ENCODE measurements at regions not wholly inside any gene's neighbourhood (a gene's known extent, or its start where the extent isn't known, plus 50 kb on each side); places are given as distances from the start of the nearest gene placed in this dataset.

GRCh38 chr14:81772381-81772780 is 238.7 kb upstream of the SEL1L start:
- TF ChIP-seq FOXP2 (optimal IDR thresholded peaks at IDR 0.05; ENCODE audit: borderline replicate concordance, extremely low read depth, extremely low read length, insufficient read depth), result no peak
- TF ChIP-seq TAF1 (IDR thresholded peaks at IDR 0.05; ENCODE audit: borderline replicate concordance, insufficient read depth, low read length), result no peak
- TF ChIP-seq SIN3A (IDR thresholded peaks at IDR 0.05; ENCODE audit: borderline replicate concordance, insufficient read depth, low read length), result no peak
- no peak for TF ChIP-seq POLR2AphosphoS5 (IDR thresholded peaks at IDR 0.05; ENCODE audit: low read depth, low read length)
- TF ChIP-seq REST (IDR thresholded peaks at IDR 0.05; ENCODE audit: insufficient read depth in 1 of 2, low read depth in 2 of 2, low read length in 2 of 2), result no peak

- TF ChIP-seq SIN3A (IDR thresholded peaks at IDR 0.05; ENCODE audit: borderline replicate concordance, insufficient read depth, low read length) (no peak), FOXP2 (optimal IDR thresholded peaks at IDR 0.05; ENCODE audit: borderline replicate concordance, extremely low read depth, extremely low read length, insufficient read depth) (no peak), TAF1 (IDR thresholded peaks at IDR 0.05; ENCODE audit: borderline replicate concordance, insufficient read depth, low read length) (no peak), REST (IDR thresholded peaks at IDR 0.05; ENCODE audit: insufficient read depth in 1 of 2, low read depth in 2 of 2, low read length in 2 of 2) (no peak), POLR2AphosphoS5 (IDR thresholded peaks at IDR 0.05; ENCODE audit: low read depth, low read length) (no peak)
Observed at GRCh38 chr14:81776531-81776930, 242.9 kb upstream of the SEL1L start.

- TF ChIP-seq POLR2AphosphoS5 (IDR thresholded peaks at IDR 0.05; ENCODE audit: low read depth, low read length) (no peak), REST (IDR thresholded peaks at IDR 0.05; ENCODE audit: insufficient read depth in 1 of 2, low read depth in 2 of 2, low read length in 2 of 2) (no peak), TAF1 (IDR thresholded peaks at IDR 0.05; ENCODE audit: borderline replicate concordance, insufficient read depth, low read length) (no peak), SIN3A (IDR thresholded peaks at IDR 0.05; ENCODE audit: borderline replicate concordance, insufficient read depth, low read length) (no peak)
Observed at GRCh38 chr14:81784084-81784483, 250.4 kb upstream of the SEL1L start.

GRCh38 chr14:81797315-81797714 is 263.7 kb upstream of the SEL1L start:
- TF ChIP-seq POLR2AphosphoS5 (IDR thresholded peaks at IDR 0.05; ENCODE audit: low read depth, low read length) (no peak), TAF1 (IDR thresholded peaks at IDR 0.05; ENCODE audit: borderline replicate concordance, insufficient read depth, low read length) (no peak), REST (IDR thresholded peaks at IDR 0.05; ENCODE audit: insufficient read depth in 1 of 2, low read depth in 2 of 2, low read length in 2 of 2) (no peak)

- TF ChIP-seq POLR2AphosphoS5 (IDR thresholded peaks at IDR 0.05; ENCODE audit: low read depth, low read length), result no peak
- TF ChIP-seq FOXP2 (optimal IDR thresholded peaks at IDR 0.05; ENCODE audit: borderline replicate concordance, extremely low read depth, extremely low read length, insufficient read depth), result no peak
- no peak for TF ChIP-seq TAF1 (IDR thresholded peaks at IDR 0.05; ENCODE audit: borderline replicate concordance, insufficient read depth, low read length)
- TF ChIP-seq SIN3A (IDR thresholded peaks at IDR 0.05; ENCODE audit: borderline replicate concordance, insufficient read depth, low read length), result no peak
- TF ChIP-seq REST (IDR thresholded peaks at IDR 0.05; ENCODE audit: insufficient read depth in 1 of 2, low read depth in 2 of 2, low read length in 2 of 2), result no peak
Observed at GRCh38 chr14:81801921-81802320, 268.3 kb upstream of the SEL1L start.
